Hepatocyte (in vitro differentiated cells): ENCODE measurements at regions not wholly inside any gene's neighbourhood (a gene's known extent, or its start where the extent isn't known, plus 50 kb on each side); places are given as distances from the start of the nearest gene placed in this dataset.

Source experiments
- CTCF ChIP-seq: fragments of 200-600 bp; sonication (generic); IDR thresholded peaks from 2 replicates; pipeline ENCODE4 v1.5.1; 2016; ENCODE audit warnings: antibody characterized with exemption, mild to moderate bottlenecking; ENCODE audit not compliant: poor library complexity
- EZH2 ChIP-seq: fragments of 200-600 bp; sonication (generic); IDR thresholded peaks from 2 replicates; pipeline ENCODE4 v1.6.1; 2016; ENCODE audit warnings: antibody characterized with exemption, mild to moderate bottlenecking, borderline replicate concordance

GRCh38 chr2:18180912-18181311 is 302.4 kb downstream of the KCNS3 start:
- no peak for TF ChIP-seq EZH2
- no peak for TF ChIP-seq CTCF
